NB4 (cell line): ENCODE measurements at regions not wholly inside any gene's neighbourhood (a gene's known extent, or its start where the extent isn't known, plus 50 kb on each side); places are given as distances from the start of the nearest gene placed in this dataset.

Experiments used
- CTCF ChIP-seq: IDR thresholded peaks from one replicate; pipeline ENCODE4 v1.5.1; 2012; ENCODE audit warnings: low read depth, low read length
- MAX ChIP-seq: IDR thresholded peaks from 2 replicates; pipeline ENCODE4 v1.6.1; 2011; ENCODE audit warnings: low read depth, low read length
- MYC ChIP-seq: IDR thresholded peaks from 2 replicates; pipeline ENCODE4 v1.6.1; 2011; ENCODE audit warnings: low read depth, low read length

- TF ChIP-seq MYC (no peak), CTCF (no peak), MAX (no peak)
Measured at GRCh38 chr3:40705663-40706062, 180.9 kb downstream of the ZNF621 start.
